ENCODE measurements at regions not wholly inside any gene's neighbourhood (a gene's known extent, or its start where the extent isn't known, plus 50 kb on each side); places are given as distances from the start of the nearest gene placed in this dataset.
"Not testable (repeated sequence)": the region's sequence is repeated elsewhere in the genome, so short reads cannot be mapped to it uniquely, and the experiment has no call there.

- intact Hi-C loops (cut with DNase I): no loop called here
- Histone ChIP-seq H3K27me3 (no peaks in the 10 kb centered on the region), H3K4me3 (no peak overlapping the region), H3K36me3 (replicated peaks in 1 of 2; ENCODE audit: insufficient read depth in 1 of 2, low read depth in 2 of 2) (no peaks in the 10 kb centered on the region), H3K27ac (no peak overlapping the region), H3K4me1 (no peaks in the 10 kb centered on the region), H3K9me3 (no peaks in the 10 kb centered on the region)
- no peak for DNase-seq
- no peak for ATAC-seq
- TF ChIP-seq POLR2A (IDR thresholded peaks at IDR 0.05) (no peak), CTCF (IDR thresholded peaks at IDR 0.05) (no peak)
- 44 to 57% methylated on average over 8 to 9 of the region's 9 CpGs for WGBS, 2 donors
Measured at GRCh38 chr16:58862334-58863021, 128.4 kb upstream of the GOT2 start.

- Histone ChIP-seq H3K27me3 (no peaks in the 10 kb centered on the region), H3K36me3 (replicated peaks in 1 of 2; ENCODE audit: insufficient read depth in 1 of 2, low read depth in 2 of 2) (no peaks in the 10 kb centered on the region), H3K9me3 (no peaks in the 10 kb centered on the region), H3K4me3 (no peak overlapping the region), H3K27ac (no peak overlapping the region), H3K4me1 (no peaks in the 10 kb centered on the region)
- DNase-seq: no peak
- intact Hi-C loops (cut with DNase I): no loop called here
- WGBS, 2 donors: 35 to 55% methylated on average over 6 of the region's 6 CpGs
- TF ChIP-seq CTCF (IDR thresholded peaks at IDR 0.05): no peak
- TF ChIP-seq POLR2A (IDR thresholded peaks at IDR 0.05): no peak
- no peak for ATAC-seq
Measured at GRCh38 chr16:58859958-58860669, 126.0 kb upstream of the GOT2 start.

DNA sequence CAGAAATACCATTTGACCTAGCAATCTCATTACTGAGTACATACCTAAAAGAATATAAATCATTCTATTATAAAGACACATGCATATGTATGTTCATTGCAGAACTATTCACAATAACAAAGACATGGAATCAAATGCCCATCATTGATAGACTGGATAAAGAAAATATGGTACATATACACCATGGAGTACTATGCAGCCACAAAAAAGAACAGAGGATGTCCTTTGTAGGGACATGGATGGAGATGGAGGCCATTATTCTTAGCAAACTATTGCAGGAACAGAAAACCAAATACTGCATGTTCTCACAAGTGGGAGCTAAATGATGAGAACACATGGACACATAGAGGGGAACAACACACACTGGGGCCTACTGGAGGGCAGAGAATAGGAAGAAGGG lies 124.5 kb upstream of the GOT2 start:
- H3K4me1 ChIP-seq; intact Hi-C loops (cut with DNase I); H3K36me3 ChIP-seq (replicated peaks in 1 of 2; ENCODE audit: insufficient read depth in 1 of 2, low read depth in 2 of 2); H3K27me3 ChIP-seq; ATAC-seq; H3K27ac ChIP-seq; H3K9me3 ChIP-seq; DNase-seq; H3K4me3 ChIP-seq: not testable (repeated sequence)

GRCh38 chr16:58855291-58855863 lies 121.3 kb upstream of the GOT2 start:
- no peak for DNase-seq
- intact Hi-C loops (cut with DNase I): no loop called here
- TF ChIP-seq CTCF (IDR thresholded peaks at IDR 0.05) (no peak), POLR2A (IDR thresholded peaks at IDR 0.05) (no peak)
- Histone ChIP-seq H3K27ac (no peak overlapping the region), H3K4me3 (no peak overlapping the region), H3K4me1 (no peaks in the 10 kb centered on the region), H3K36me3 (replicated peaks in 1 of 2; ENCODE audit: insufficient read depth in 1 of 2, low read depth in 2 of 2) (no peaks in the 10 kb centered on the region), H3K27me3 (no peaks in the 10 kb centered on the region), H3K9me3 (no peaks in the 10 kb centered on the region)
- ATAC-seq: no peak
- WGBS, 2 donors: 56 to 57% methylated on average over 5 of the region's 5 CpGs

- WGBS, 2 donors: 40 to 54% methylated on average over 5 to 6 of the region's 6 CpGs
- TF ChIP-seq CTCF (IDR thresholded peaks at IDR 0.05) (no peak), POLR2A (IDR thresholded peaks at IDR 0.05) (no peak)
- H3K9me3 ChIP-seq: no peaks in the 10 kb centered on the region
- no peak overlapping the region for H3K27ac ChIP-seq
- no peak for ATAC-seq
- no peak overlapping the region for H3K4me3 ChIP-seq
- intact Hi-C loops (cut with DNase I): no loop called here
- no peaks in the 10 kb centered on the region for H3K4me1 ChIP-seq
- DNase-seq: no peak
- H3K27me3 ChIP-seq: no peaks in the 10 kb centered on the region
- no peaks in the 10 kb centered on the region for H3K36me3 ChIP-seq (replicated peaks in 1 of 2; ENCODE audit: insufficient read depth in 1 of 2, low read depth in 2 of 2)
Measured at GRCh38 chr16:58853854-58854791, 120.0 kb upstream of the GOT2 start.
